CD14-positive monocyte (primary cell): ENCODE measurements at regions not wholly inside any gene's neighbourhood (a gene's known extent, or its start where the extent isn't known, plus 50 kb on each side); places are given as distances from the start of the nearest gene placed in this dataset.

Experiments
- DNase-seq, 3 donors: peaks; one replicate each; pipeline ENCODE4 v3.0.0-alpha.2; 2011 to 2022
- H2AFZ ChIP-seq: 2 replicates; pipeline ENCODE4 v1.6.0; 2012; ENCODE audit warnings: mild to moderate bottlenecking, low read depth, low read length, inconsistent platforms; ENCODE audit not compliant: insufficient read depth, poor library complexity, severe bottlenecking
- H3K27ac ChIP-seq, 2 donors: 1 replicate in 1 of 2; 2 replicates in 1 of 2; pipeline ENCODE4 v1.5.1; 2012 to 2013; ENCODE audit warnings: low read length in 2 of 2, control low read depth in 1 of 2, inconsistent platforms in 1 of 2, low read depth in 1 of 2, mild to moderate bottlenecking in 1 of 2
- H3K27me3 ChIP-seq, 2 donors: one replicate each; pipeline versions ENCODE4 v1.6.0 to v1.6.1; 2011 to 2013; ENCODE audit warnings: low read length in 2 of 2; ENCODE audit not compliant: control insufficient read depth in 2 of 2, insufficient read depth in 2 of 2
- H3K36me3 ChIP-seq, 2 donors: replicated peaks in 1 of 2; 1 replicate in 1 of 2; 2 replicates in 1 of 2; pipeline versions ENCODE4 v1.5.1 to v1.6.1; 2012 to 2013; ENCODE audit warnings: low read length in 2 of 2, control low read depth in 1 of 2, inconsistent platforms in 1 of 2, mild to moderate bottlenecking in 1 of 2; ENCODE audit not compliant: insufficient read depth in 2 of 2, control insufficient read depth in 1 of 2
- H3K4me1 ChIP-seq, 2 donors: 1 replicate in 1 of 2; 2 replicates in 1 of 2; pipeline versions ENCODE4 v1.5.1 to v1.6.1; 2012 to 2013; ENCODE audit warnings: low read length in 2 of 2, control low read depth in 1 of 2, inconsistent platforms in 1 of 2, mild to moderate bottlenecking in 1 of 2, moderate library complexity in 1 of 2; ENCODE audit not compliant: insufficient read depth in 2 of 2, control insufficient read depth in 1 of 2
- H3K4me2 ChIP-seq: replicated peaks from 2 replicates; pipeline ENCODE3; 2012; ENCODE audit warnings: low read length, moderate library complexity, mild to moderate bottlenecking; ENCODE audit not compliant: poor library complexity, severe bottlenecking; ENCODE audit errors: extremely low read depth
- H3K4me3 ChIP-seq, 3 experiments: fragments of 200-600 bp in 1 of 3; sonication (generic) in 1 of 3; replicated peaks in 1 of 3; 1 replicate in 2 of 3; 2 replicates in 1 of 3; pipeline ENCODE4 v1.5.1; 2011 to 2013; ENCODE audit warnings: low read length in 3 of 3, mild to moderate bottlenecking in 3 of 3, control low read depth in 2 of 3, low read depth in 2 of 3, inconsistent platforms in 1 of 3, moderate library complexity in 1 of 3
- H3K79me2 ChIP-seq: 2 replicates; pipeline ENCODE4 v1.6.0; 2012; ENCODE audit warnings: mild to moderate bottlenecking, control low read depth, inconsistent platforms, low read length, moderate library complexity; ENCODE audit not compliant: insufficient read depth
- H3K9ac ChIP-seq: 2 replicates; pipeline ENCODE4 v1.6.0; 2017; ENCODE audit warnings: low read length, mild to moderate bottlenecking; ENCODE audit not compliant: insufficient read depth, poor library complexity, severe bottlenecking
- H3K9me3 ChIP-seq, 2 donors: replicated peaks in 1 of 2; 1 replicate in 1 of 2; 2 replicates in 1 of 2; pipeline versions ENCODE4 v1.5.1 to v1.6.1; 2012 to 2013; ENCODE audit warnings: low read length in 2 of 2, control low read depth in 1 of 2; ENCODE audit not compliant: control insufficient read depth in 1 of 2, insufficient read depth in 1 of 2
- H4K20me1 ChIP-seq: 2 replicates; pipeline ENCODE4 v1.6.0; 2012; ENCODE audit warnings: mild to moderate bottlenecking, low read length, control low read depth, moderate library complexity; ENCODE audit not compliant: insufficient read depth
- H3K27ac Mint-ChIP-seq, 7 donors: one replicate each; pipeline ENCODE4 v1.8.0; 2020; ENCODE audit warnings: mild to moderate bottlenecking in 7 of 7, mixed read lengths in 7 of 7, moderate library complexity in 6 of 7, inconsistent platforms in 2 of 7
- H3K27me3 Mint-ChIP-seq, 3 donors: one replicate each; pipeline ENCODE4 v1.8.0; 2021 to 2022; ENCODE audit warnings: low read depth in 3 of 3, mild to moderate bottlenecking in 3 of 3, mixed read lengths in 3 of 3, moderate library complexity in 3 of 3, inconsistent platforms in 1 of 3
- H3K36me3 Mint-ChIP-seq, 2 donors: one replicate each; pipeline ENCODE4 v1.8.0; 2020; ENCODE audit warnings: mixed read lengths in 2 of 2, inconsistent platforms in 1 of 2, mild to moderate bottlenecking in 1 of 2
- H3K4me1 Mint-ChIP-seq: one replicate; pipeline ENCODE4 v1.8.0; 2020; ENCODE audit warnings: mild to moderate bottlenecking, mixed read lengths
- H3K4me3 Mint-ChIP-seq, 2 donors: one replicate each; pipeline ENCODE4 v1.8.0; 2020; ENCODE audit warnings: mild to moderate bottlenecking in 2 of 2, mixed read lengths in 2 of 2, moderate library complexity in 1 of 2
- H3K9me3 Mint-ChIP-seq, 7 donors: one replicate each; pipeline ENCODE4 v1.8.0; 2020 to 2022; ENCODE audit warnings: mixed read lengths in 7 of 7, mild to moderate bottlenecking in 6 of 7, moderate library complexity in 6 of 7, inconsistent platforms in 2 of 7
- CTCF ChIP-seq: fragments of 200-600 bp; IDR thresholded peaks from one replicate; pipeline ENCODE4 v1.8.0; 2022; ENCODE audit warnings: antibody characterized with exemption, mild to moderate bottlenecking
- WGBS: methylation state at CpG from one replicate; pipeline ENCODE4 v1.1.5; 2013; ENCODE audit warnings: missing lambda C conversion rate; ENCODE audit not compliant: insufficient coverage; 5-methylcytosine and 5-hydroxymethylcytosine counted together
- intact Hi-C, 2 donors: fragments of 100-400 bp; cut with micrococcal nuclease; formaldehyde crosslinking; loops; one replicate each; pipeline versions ENCODE4 v1.15.0 to v1.15.1; 2023

GRCh38 chr2:201953396-201953795, 80.3 kb upstream of the FZD7 start:
- H2AFZ ChIP-seq, result no peak overlapping the region
- no peak overlapping the region for H3K4me3 ChIP-seq
- no peak overlapping the region for H3K27ac ChIP-seq
- DNase-seq, result no peak
- TF ChIP-seq CTCF, result no peak
- H3K27me3 ChIP-seq, result no peaks in the 10 kb centered on the region
- H3K4me3 Mint-ChIP-seq, result no peak overlapping the region
- H3K4me1 Mint-ChIP-seq, result no peaks in the 10 kb centered on the region
- no peaks in the 10 kb centered on the region for H4K20me1 ChIP-seq
- no peaks in the 10 kb centered on the region for H3K9me3 Mint-ChIP-seq
- no peaks in the 10 kb centered on the region for H3K9me3 ChIP-seq
- no peak overlapping the region for H3K9ac ChIP-seq
- H3K79me2 ChIP-seq, result no peaks in the 10 kb centered on the region
- WGBS, result 91% methylated on average over 4 of the region's 4 CpGs
- no peak overlapping the region for H3K4me2 ChIP-seq
- H3K27ac Mint-ChIP-seq, result no peak overlapping the region
- no peaks in the 10 kb centered on the region for H3K4me1 ChIP-seq
- H3K27me3 Mint-ChIP-seq, result peaks cover 0 to 8% (median 2%) of the 10 kb centered on the region in 3 donors
- H3K36me3 Mint-ChIP-seq, result no peaks in the 10 kb centered on the region
- intact Hi-C loops, result no loop called here
- H3K36me3 ChIP-seq, result no peaks in the 10 kb centered on the region

- no peaks in the 10 kb centered on the region for H3K4me1 Mint-ChIP-seq
- H3K27me3 Mint-ChIP-seq, result peaks cover 0 to 8% (median 2%) of the 10 kb centered on the region in 3 donors
- H2AFZ ChIP-seq, result no peak overlapping the region
- no peak overlapping the region for H3K4me2 ChIP-seq
- 10% methylated on average over 4 of the region's 4 CpGs for WGBS
- intact Hi-C loops, result no loop called here
- no peak overlapping the region for H3K9ac ChIP-seq
- no peak overlapping the region for H3K4me3 Mint-ChIP-seq
- H3K9me3 ChIP-seq, result no peaks in the 10 kb centered on the region
- no peaks in the 10 kb centered on the region for H3K36me3 Mint-ChIP-seq
- H3K27me3 ChIP-seq, result no peaks in the 10 kb centered on the region
- TF ChIP-seq CTCF, result no peak
- H3K27ac ChIP-seq, result no peak overlapping the region
- H3K4me3 ChIP-seq, result no peak overlapping the region
- no peaks in the 10 kb centered on the region for H3K9me3 Mint-ChIP-seq
- H3K79me2 ChIP-seq, result no peaks in the 10 kb centered on the region
- no peak overlapping the region for H3K27ac Mint-ChIP-seq
- no peak for DNase-seq
- H4K20me1 ChIP-seq, result no peaks in the 10 kb centered on the region
- H3K36me3 ChIP-seq, result no peaks in the 10 kb centered on the region
- no peaks in the 10 kb centered on the region for H3K4me1 ChIP-seq
Measured at GRCh38 chr2:201953880-201954279, 79.8 kb upstream of the FZD7 start.
